Activated CD4-positive, alpha-beta T cell treated with anti-CD3 and anti-CD28 coated beads, Interleukin-2, amount 10 ng/mL, durations not matched to agents 7 days and 5 days (primary cell): ENCODE measurements at regions not wholly inside any gene's neighbourhood (a gene's known extent, or its start where the extent isn't known, plus 50 kb on each side); places are given as distances from the start of the nearest gene placed in this dataset.

Experiments used
- CTCF ChIA-PET: fragments of 350-600 bp; sonication (Branson Sonifier 250); formaldehyde crosslinking; loops from one replicate; lab custom pipeline; 2021; ENCODE audit warnings: antibody characterized with exemption; lab: Charles Lee
- POLR2A ChIA-PET: fragments of 350-600 bp; sonication (Branson Sonifier 250); formaldehyde crosslinking; loops from one replicate; lab custom pipeline; 2021; ENCODE audit warnings: antibody characterized with exemption; lab: Charles Lee
- DNase-seq: peaks from one replicate; pipeline ENCODE4 v3.0.0-alpha.2; 2020
- H3K27ac Mint-ChIP-seq: one replicate; pipeline ENCODE4 v1.8.0; 2021; ENCODE audit warnings: mild to moderate bottlenecking, moderate library complexity, mixed read lengths
- H3K27me3 Mint-ChIP-seq: one replicate; pipeline ENCODE4 v1.8.0; 2021; ENCODE audit warnings: mixed read lengths
- H3K36me3 Mint-ChIP-seq: one replicate; pipeline ENCODE4 v1.8.0; 2021; ENCODE audit warnings: low read depth, mixed read lengths
- H3K4me1 Mint-ChIP-seq: one replicate; pipeline ENCODE4 v1.8.0; 2021; ENCODE audit warnings: mixed read lengths
- H3K4me3 Mint-ChIP-seq: one replicate; pipeline ENCODE4 v1.8.0; 2021; ENCODE audit warnings: mild to moderate bottlenecking, moderate library complexity, mixed read lengths
- H3K9me3 Mint-ChIP-seq: one replicate; pipeline ENCODE4 v1.8.0; 2021; ENCODE audit warnings: mixed read lengths

GRCh38 chr4:163610648-163611047 lies 116.2 kb downstream of the TMA16 start:
- H3K4me1 Mint-ChIP-seq: no peaks in the 10 kb centered on the region
- no peak for DNase-seq
- no peaks in the 10 kb centered on the region for H3K27me3 Mint-ChIP-seq
- ChIA-PET CTCF (no interaction called here), POLR2A (no interaction called here)
- no peak overlapping the region for H3K4me3 Mint-ChIP-seq
- no peak overlapping the region for H3K27ac Mint-ChIP-seq
- no peaks in the 10 kb centered on the region for H3K36me3 Mint-ChIP-seq
- H3K9me3 Mint-ChIP-seq: no peaks in the 10 kb centered on the region

- no peaks in the 10 kb centered on the region for H3K27me3 Mint-ChIP-seq
- no peaks in the 10 kb centered on the region for H3K36me3 Mint-ChIP-seq
- POLR2A ChIA-PET: no interaction called here
- H3K4me3 Mint-ChIP-seq: no peak overlapping the region
- no peak for DNase-seq
- no peaks in the 10 kb centered on the region for H3K4me1 Mint-ChIP-seq
- no peaks in the 10 kb centered on the region for H3K9me3 Mint-ChIP-seq
- H3K27ac Mint-ChIP-seq: no peak overlapping the region
- CTCF ChIA-PET: no interaction called here
Observed at GRCh38 chr4:163611182-163611581, 116.7 kb downstream of the TMA16 start.

DNA sequence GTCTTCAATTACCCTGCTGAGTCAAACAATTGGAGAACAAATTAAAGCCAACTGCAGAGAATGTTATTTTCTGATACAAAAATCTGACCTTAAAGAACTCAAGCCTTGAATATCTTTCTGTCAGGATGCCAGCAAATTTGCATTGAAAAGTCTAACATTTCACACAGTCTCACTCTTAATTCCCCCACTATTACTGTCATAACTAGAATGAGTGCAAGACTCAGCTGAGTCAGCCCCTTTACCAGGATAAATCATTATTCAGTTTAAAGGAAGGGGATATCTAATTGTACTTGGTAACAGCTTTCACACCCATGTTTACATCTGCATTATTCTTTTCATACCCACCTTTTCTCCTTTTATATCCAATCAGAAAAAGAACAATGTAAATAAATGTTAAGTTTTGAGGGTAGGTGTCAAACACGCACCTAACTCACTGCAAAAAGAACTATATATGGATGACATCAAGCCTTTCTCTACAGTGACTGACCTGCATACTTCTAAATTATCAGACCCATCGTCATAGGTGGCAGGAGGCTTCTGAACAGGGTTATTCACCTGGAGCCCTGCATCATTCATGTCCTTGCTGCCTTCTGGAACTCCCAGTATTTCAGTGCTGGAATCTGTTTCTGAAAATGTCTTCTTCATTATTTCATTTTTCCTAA lies 117.4 kb downstream of the TMA16 start:
- Mint-ChIP-seq H3K4me3 (no peak overlapping the region), H3K9me3 (no peaks in the 10 kb centered on the region), H3K27ac (no peak overlapping the region), H3K36me3 (no peaks in the 10 kb centered on the region), H3K4me1 (no peaks in the 10 kb centered on the region), H3K27me3 (no peaks in the 10 kb centered on the region)
- DNase-seq: no peak
- POLR2A ChIA-PET: no interaction called here
- CTCF ChIA-PET: no interaction called here

- CTCF ChIA-PET: no interaction called here
- Mint-ChIP-seq H3K36me3 (no peaks in the 10 kb centered on the region), H3K9me3 (no peaks in the 10 kb centered on the region), H3K4me1 (no peaks in the 10 kb centered on the region), H3K4me3 (no peak overlapping the region), H3K27me3 (no peaks in the 10 kb centered on the region), H3K27ac (no peak overlapping the region)
- POLR2A ChIA-PET: no interaction called here
- DNase-seq: no peak
Observed at GRCh38 chr4:163612762-163613161, 118.3 kb downstream of the TMA16 start.

DNA sequence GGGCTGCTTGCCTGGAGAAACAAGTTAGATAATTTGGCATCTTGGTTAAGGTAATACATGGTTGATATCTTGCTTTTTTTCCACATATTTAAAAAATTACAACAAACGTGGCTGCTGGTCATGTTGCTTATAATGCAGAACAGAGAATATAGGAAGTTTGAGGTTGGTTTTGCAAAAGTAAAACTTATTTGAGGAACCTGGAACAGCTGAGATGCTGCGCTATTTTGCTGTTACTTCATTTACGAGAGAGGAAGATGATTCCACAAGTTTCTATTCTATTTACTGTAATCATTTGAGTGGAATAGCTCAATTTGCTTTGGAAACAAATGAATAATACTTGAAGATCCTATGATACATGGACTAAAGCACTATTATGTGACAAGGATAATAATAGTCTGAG lies 118.9 kb downstream of the TMA16 start:
- no peak for DNase-seq
- no peaks in the 10 kb centered on the region for H3K27me3 Mint-ChIP-seq
- H3K27ac Mint-ChIP-seq: no peak overlapping the region
- H3K4me3 Mint-ChIP-seq: no peak overlapping the region
- CTCF ChIA-PET: no interaction called here
- H3K9me3 Mint-ChIP-seq: no peaks in the 10 kb centered on the region
- no peaks in the 10 kb centered on the region for H3K36me3 Mint-ChIP-seq
- POLR2A ChIA-PET: no interaction called here
- no peaks in the 10 kb centered on the region for H3K4me1 Mint-ChIP-seq

DNA sequence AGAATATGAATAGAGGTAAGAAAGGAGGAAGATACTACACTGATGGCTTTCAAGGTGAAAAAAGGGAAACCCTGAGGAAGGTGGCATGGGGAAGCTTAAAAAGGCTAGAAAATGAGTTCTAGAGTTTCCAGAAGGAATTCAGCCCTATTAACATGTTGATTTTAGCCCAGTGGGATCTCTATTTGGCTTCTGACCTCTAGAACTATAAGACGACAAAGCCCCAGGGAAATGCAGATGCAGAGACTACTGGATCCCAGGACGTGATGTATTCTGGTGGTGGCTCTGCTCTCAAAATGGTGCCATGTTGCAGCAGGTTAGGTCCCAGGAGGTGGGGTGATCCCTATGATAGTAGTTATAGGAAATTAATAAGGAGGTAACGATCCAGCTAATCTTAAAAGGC lies 120.4 kb downstream of the TMA16 start:
- Mint-ChIP-seq H3K4me1 (no peaks in the 10 kb centered on the region), H3K36me3 (no peaks in the 10 kb centered on the region), H3K27ac (no peak overlapping the region), H3K27me3 (no peaks in the 10 kb centered on the region), H3K9me3 (no peaks in the 10 kb centered on the region), H3K4me3 (no peak overlapping the region)
- ChIA-PET CTCF (no interaction called here), POLR2A (no interaction called here)
- DNase-seq: no peak

- no peaks in the 10 kb centered on the region for H3K27me3 Mint-ChIP-seq
- H3K36me3 Mint-ChIP-seq: no peaks in the 10 kb centered on the region
- POLR2A ChIA-PET: no interaction called here
- H3K4me3 Mint-ChIP-seq: no peak overlapping the region
- no peak for DNase-seq
- CTCF ChIA-PET: no interaction called here
- H3K9me3 Mint-ChIP-seq: no peaks in the 10 kb centered on the region
- H3K4me1 Mint-ChIP-seq: no peaks in the 10 kb centered on the region
- H3K27ac Mint-ChIP-seq: no peak overlapping the region
Observed at GRCh38 chr4:163618845-163619244, 124.4 kb downstream of the TMA16 start.

DNA sequence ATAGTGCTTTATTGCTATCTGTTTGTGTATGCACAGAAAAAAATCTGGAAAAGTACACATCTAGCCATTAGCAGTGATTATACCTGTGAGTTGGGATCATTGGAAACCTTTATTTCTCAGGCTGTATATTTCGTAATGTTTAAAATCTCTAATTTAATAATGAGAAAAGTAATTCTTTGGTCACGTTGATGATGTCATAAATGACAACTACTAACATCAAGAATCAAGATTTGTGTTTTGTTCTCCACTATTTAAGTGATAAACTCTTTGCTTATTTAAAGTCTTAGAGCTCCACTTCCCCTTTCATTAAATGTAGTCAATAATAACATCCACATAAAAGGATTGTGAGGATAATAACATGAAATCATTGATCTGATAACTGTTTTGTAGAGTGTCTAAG lies 126.2 kb downstream of the TMA16 start:
- Mint-ChIP-seq H3K9me3 (no peaks in the 10 kb centered on the region), H3K4me3 (no peak overlapping the region), H3K27me3 (no peaks in the 10 kb centered on the region), H3K36me3 (no peaks in the 10 kb centered on the region), H3K4me1 (peaks cover 3% of the 10 kb centered on the region), H3K27ac (no peak overlapping the region)
- CTCF ChIA-PET: no interaction called here
- POLR2A ChIA-PET: no interaction called here
- DNase-seq: no peak

GRCh38 chr4:163621821-163622220 lies 127.3 kb downstream of the TMA16 start:
- H3K9me3 Mint-ChIP-seq: no peaks in the 10 kb centered on the region
- peaks cover 3% of the 10 kb centered on the region for H3K4me1 Mint-ChIP-seq
- no peak overlapping the region for H3K4me3 Mint-ChIP-seq
- H3K36me3 Mint-ChIP-seq: no peaks in the 10 kb centered on the region
- POLR2A ChIA-PET: no interaction called here
- H3K27me3 Mint-ChIP-seq: no peaks in the 10 kb centered on the region
- no peak for DNase-seq
- no peak overlapping the region for H3K27ac Mint-ChIP-seq
- CTCF ChIA-PET: no interaction called here

DNA sequence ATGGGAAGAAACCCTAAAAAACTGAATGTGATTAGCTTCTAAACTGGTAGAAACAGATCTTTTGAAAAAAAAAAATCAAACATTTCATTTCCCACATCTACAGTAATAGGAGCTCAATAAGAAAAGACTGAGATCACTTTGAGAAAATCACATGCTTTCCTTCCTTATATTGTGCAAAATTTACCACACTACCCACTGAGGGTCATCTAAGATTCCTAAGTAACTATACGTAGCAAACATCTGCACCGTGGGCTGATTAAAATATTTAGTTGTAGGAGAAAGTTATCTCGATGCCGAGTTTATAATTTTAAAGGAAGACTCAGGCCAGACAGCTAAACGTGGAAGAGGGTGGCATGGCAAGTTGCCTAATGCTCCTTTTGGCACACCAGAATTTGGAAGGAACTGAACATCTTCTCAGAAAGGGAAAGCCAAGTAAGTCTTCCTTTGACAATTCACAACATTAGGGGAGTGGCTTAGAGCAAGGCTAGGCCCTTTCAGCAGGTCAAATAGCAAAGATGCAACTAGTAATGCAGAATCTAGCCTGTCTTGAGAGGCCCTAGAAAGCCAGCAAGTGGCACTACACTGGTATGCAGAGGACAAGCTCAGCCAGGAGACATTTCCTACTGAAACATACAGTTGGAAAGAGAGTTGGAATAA lies 128.0 kb downstream of the TMA16 start:
- no peaks in the 10 kb centered on the region for H3K27me3 Mint-ChIP-seq
- H3K4me3 Mint-ChIP-seq: no peak overlapping the region
- H3K36me3 Mint-ChIP-seq: no peaks in the 10 kb centered on the region
- DNase-seq: no peak
- peaks cover 3% of the 10 kb centered on the region for H3K4me1 Mint-ChIP-seq
- H3K9me3 Mint-ChIP-seq: no peaks in the 10 kb centered on the region
- ChIA-PET POLR2A (no interaction called here), CTCF (no interaction called here)
- no peak overlapping the region for H3K27ac Mint-ChIP-seq

GRCh38 chr4:163623787-163624186 lies 129.3 kb downstream of the TMA16 start:
- ChIA-PET CTCF (no interaction called here), POLR2A (no interaction called here)
- peaks cover 3% of the 10 kb centered on the region for H3K4me1 Mint-ChIP-seq
- H3K36me3 Mint-ChIP-seq: no peaks in the 10 kb centered on the region
- DNase-seq: no peak
- H3K27ac Mint-ChIP-seq: no peak overlapping the region
- H3K9me3 Mint-ChIP-seq: no peaks in the 10 kb centered on the region
- H3K27me3 Mint-ChIP-seq: no peaks in the 10 kb centered on the region
- no peak overlapping the region for H3K4me3 Mint-ChIP-seq

DNA sequence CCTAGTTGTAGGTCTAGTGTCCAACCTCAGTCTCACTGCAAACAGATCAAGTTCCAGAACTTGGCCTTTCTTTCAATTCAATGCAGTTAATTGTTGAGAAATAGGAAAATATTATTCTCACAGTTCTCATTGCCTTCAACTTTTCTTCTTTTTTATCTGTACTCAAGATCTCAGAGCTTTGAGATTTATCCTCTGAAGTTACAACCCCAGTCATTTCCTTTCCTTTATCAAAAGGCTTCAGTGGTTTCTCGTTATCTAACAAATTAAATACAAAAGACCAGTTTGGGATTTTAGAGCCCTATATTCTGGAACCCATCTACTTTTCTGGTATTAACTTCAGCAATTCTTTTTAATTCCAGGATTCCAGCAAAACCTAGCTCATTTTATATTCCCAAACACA lies 130.2 kb downstream of the TMA16 start:
- no peaks in the 10 kb centered on the region for H3K9me3 Mint-ChIP-seq
- no peak overlapping the region for H3K27ac Mint-ChIP-seq
- CTCF ChIA-PET: no interaction called here
- H3K27me3 Mint-ChIP-seq: no peaks in the 10 kb centered on the region
- no peak overlapping the region for H3K4me3 Mint-ChIP-seq
- H3K36me3 Mint-ChIP-seq: no peaks in the 10 kb centered on the region
- DNase-seq: no peak
- peaks cover 3% of the 10 kb centered on the region for H3K4me1 Mint-ChIP-seq
- POLR2A ChIA-PET: no interaction called here

DNA sequence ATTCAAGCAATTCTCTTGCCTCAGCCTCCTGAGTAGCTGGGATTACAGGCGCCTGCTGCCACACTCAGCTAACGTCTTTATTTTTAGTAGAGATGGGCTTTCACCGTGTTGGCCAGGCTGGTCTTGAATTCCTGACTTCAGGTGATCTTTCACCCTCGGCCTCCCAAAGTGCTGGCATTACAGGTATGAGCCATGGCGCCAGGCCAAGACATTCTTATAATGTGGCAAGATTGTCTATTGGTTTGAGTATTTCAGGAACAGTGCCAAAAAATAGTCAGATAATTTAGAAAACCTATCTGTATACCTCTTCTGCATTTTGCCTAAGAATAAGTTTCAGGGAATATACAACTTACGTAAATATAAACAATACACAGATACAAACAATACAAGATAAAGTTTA lies 136.8 kb downstream of the TMA16 start:
- H3K36me3 Mint-ChIP-seq: no peaks in the 10 kb centered on the region
- POLR2A ChIA-PET: no interaction called here
- H3K27ac Mint-ChIP-seq: no peak overlapping the region

DNA sequence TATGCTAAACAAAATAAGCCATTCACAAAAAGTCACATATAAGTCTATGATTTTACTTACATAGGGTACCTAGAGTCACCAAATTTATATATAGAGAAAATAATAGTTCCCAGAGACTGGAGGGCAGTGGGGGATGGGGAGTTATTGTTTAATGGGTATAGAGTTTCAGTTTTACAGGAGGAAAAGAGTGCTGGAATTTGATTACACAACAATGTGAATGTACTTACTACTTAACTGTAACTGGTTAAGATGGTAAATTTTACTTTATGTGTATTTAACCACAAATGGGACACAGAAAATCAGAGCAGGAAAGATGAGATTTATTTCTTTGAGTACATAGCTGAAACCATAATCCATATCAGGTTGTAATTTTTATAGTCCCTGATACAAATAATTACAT lies 144.4 kb downstream of the TMA16 start:
- Mint-ChIP-seq H3K4me3 (no peak overlapping the region), H3K27me3 (no peaks in the 10 kb centered on the region), H3K4me1 (no peaks in the 10 kb centered on the region), H3K27ac (no peak overlapping the region), H3K36me3 (no peaks in the 10 kb centered on the region), H3K9me3 (no peaks in the 10 kb centered on the region)
- ChIA-PET POLR2A (no interaction called here), CTCF (no interaction called here)
- no peak for DNase-seq

More for the DNA sequence above, 136.8 kb downstream of the TMA16 start:
- Mint-ChIP-seq H3K4me3 (no peak overlapping the region), H3K27me3 (no peaks in the 10 kb centered on the region), H3K9me3 (peaks cover 3% of the 10 kb centered on the region), H3K4me1 (no peaks in the 10 kb centered on the region)
- CTCF ChIA-PET: no interaction called here
- no peak for DNase-seq
